Skin epidermis (tissue), 12 donors: ENCODE measurements at regions not wholly inside any gene's neighbourhood (a gene's known extent, or its start where the extent isn't known, plus 50 kb on each side); places are given as distances from the start of the nearest gene placed in this dataset.
"Not testable (repeated sequence)": the region's sequence is repeated elsewhere in the genome, so short reads cannot be mapped to it uniquely, and the experiment has no call there.

Source experiments
- H3K27ac ChIP-seq, 21 experiments: fragments of 200-600 bp; sonication (generic) in 11 of 21; one replicate each; pipeline ENCODE4 v1.5.0; 2020; ENCODE audit warnings: mild to moderate bottlenecking in 3 of 21, inconsistent platforms in 2 of 21, moderate library complexity in 2 of 21
- H3K4me3 ChIP-seq, 7 experiments: fragments of 200-600 bp; sonication (generic) in 2 of 7; one replicate each; pipeline ENCODE4 v1.5.0; 2020; ENCODE audit warnings: inconsistent platforms in 2 of 7, mild to moderate bottlenecking in 2 of 7, moderate library complexity in 1 of 7

GRCh38 chr18:46179306-46179705 is 75.1 kb downstream of the HAUS1 start:
- Histone ChIP-seq H3K27ac (no peak overlapping the region), H3K4me3 (no peak overlapping the region)

DNA sequence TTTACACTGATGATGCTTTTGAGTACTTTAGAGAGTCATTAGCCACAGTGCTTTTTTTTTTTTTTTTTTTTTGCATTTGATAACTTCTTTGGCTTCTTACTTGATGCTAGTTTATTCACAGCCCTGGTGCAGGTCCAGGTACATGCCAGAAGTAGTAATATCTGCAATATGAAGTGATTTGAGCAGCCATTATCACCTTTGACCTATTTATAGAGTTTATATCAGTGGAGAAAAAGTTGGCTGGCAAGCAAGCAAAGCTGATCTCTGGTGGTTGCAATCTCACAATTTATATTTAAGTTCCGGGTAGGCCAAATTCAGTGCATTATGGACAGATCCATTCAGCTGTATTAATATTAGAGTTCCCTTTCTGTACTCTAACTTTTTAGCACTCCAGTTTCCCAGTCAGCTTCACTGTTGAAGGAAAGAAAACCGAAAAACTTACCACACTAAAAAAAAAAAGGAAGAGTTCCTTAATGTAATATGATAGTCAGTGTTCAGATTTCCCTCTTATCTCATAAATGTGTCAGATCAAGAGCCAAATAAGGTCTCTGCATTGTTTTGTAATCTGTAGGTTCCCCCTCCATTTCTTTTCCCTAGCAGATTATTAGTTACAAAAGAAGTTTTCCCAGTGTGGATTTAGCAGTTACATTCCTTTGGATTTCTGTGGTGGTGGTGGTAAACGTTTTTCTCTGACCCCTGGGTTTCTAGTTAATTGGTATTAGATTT is 78.6 kb downstream of the HAUS1 start:
- Histone ChIP-seq H3K4me3 (no peak overlapping the region), H3K27ac (no peak overlapping the region)

GRCh38 chr18:46184296-46184695 is 80.1 kb downstream of the HAUS1 start:
- H3K27ac ChIP-seq, H3K4me3 ChIP-seq: not testable (repeated sequence)

GRCh38 chr18:46184727-46185126 is 80.5 kb downstream of the HAUS1 start:
- no peak overlapping the region for H3K4me3 ChIP-seq
- no peak overlapping the region for H3K27ac ChIP-seq

DNA sequence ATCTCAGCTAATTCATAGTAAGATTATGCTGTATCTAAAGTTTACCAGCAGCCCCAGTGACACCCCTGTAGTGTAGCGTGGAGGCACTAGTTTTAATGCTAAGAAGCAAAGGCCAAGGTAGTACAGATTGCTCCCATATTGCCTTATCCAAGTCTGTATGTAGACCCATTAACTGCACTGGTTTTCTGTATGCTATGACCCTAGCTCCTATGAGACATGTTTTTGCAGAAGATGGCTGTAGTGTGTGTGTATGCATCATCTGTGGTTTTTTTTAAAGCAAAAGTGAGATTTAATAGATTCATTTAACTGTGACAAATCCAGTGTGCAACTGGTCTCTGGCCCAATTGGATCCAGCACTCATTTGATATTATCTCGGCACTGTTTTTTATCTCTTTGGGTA is 86.5 kb downstream of the HAUS1 start:
- H3K27ac ChIP-seq = no peak overlapping the region
- no peak overlapping the region for H3K4me3 ChIP-seq

- Histone ChIP-seq H3K27ac (no peak overlapping the region), H3K4me3 (no peak overlapping the region)
Observed at GRCh38 chr18:46196627-46197243, 92.5 kb downstream of the HAUS1 start.

DNA sequence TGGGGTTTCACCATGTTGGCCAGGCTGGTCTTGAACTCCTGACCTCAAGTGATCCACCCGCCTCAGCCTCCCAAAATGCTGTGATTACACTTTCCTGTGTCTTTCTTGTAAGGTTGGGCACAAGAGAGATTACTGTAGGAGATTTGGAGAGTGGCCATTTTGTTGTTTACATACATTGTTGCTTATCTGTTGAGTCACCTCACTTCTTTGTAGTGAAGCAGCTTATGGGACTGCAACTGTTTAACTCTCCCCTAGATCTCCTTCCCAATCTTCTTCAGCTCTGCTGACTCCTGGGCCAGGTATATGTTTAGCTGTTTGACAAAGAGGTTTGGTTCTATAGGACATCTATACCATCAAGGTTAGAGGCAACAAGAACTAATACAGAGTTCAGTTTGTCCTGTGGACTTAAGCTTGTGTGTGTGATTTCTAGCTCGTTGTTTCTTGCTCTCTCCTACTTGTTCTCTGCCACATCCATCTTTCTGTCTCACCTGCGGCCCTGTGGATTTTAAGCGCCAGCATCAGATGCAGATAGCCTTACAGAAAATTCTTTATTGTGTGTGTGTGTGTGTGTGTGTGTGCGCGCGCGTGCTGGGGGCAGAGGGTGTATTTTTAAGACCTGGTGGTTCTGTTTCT is 95.4 kb downstream of the HAUS1 start:
- Histone ChIP-seq H3K4me3 (no peak overlapping the region), H3K27ac (peak overlapping the region in 1 of 21 experiments; percentile 21)

GRCh38 chr18:46200178-46201055 is 96.2 kb downstream of the HAUS1 start:
- H3K27ac ChIP-seq = peak overlapping the region in 1 of 21 experiments; percentile 21
- H3K4me3 ChIP-seq = not testable (repeated sequence)

GRCh38 chr18:46204143-46204542 is 100.0 kb downstream of the HAUS1 start:
- H3K4me3 ChIP-seq = no peak overlapping the region
- no peak overlapping the region for H3K27ac ChIP-seq

DNA sequence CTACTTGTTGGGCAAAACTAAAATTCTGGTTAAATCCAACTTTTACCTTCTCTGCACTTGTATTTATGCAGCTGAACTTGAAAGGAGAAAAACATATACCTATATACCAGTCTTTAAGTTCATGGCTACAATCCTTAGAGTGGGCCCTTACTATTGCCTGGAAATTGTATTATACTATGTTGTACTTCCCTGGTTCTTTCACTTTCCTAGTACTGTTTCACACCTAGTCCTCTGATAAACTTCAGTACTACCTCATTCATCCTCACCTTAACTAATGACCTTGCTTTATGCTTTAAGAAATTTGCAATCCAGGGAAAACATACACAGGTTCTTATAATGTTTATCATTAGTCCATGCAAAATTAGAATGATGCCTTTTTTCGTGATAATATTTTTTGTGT is 103.8 kb downstream of the HAUS1 start:
- Histone ChIP-seq H3K4me3 (no peak overlapping the region), H3K27ac (no peak overlapping the region)

- Histone ChIP-seq H3K4me3 (no peak overlapping the region), H3K27ac (no peak overlapping the region)
Observed at GRCh38 chr18:46209161-46209560, 105.0 kb downstream of the HAUS1 start.

GRCh38 chr18:46211816-46212215 is 107.6 kb downstream of the HAUS1 start:
- H3K27ac ChIP-seq = peak overlapping the region in 1 of 21 experiments; percentile 2
- H3K4me3 ChIP-seq = no peak overlapping the region

- Histone ChIP-seq H3K27ac (peak overlapping the region in 1 of 21 experiments; percentile 2), H3K4me3 (no peak overlapping the region)
Observed at GRCh38 chr18:46212398-46212797, 108.2 kb downstream of the HAUS1 start.

- Histone ChIP-seq H3K4me3 (no peak overlapping the region), H3K27ac (no peak overlapping the region)
Observed at GRCh38 chr18:46213295-46213694, 109.1 kb downstream of the HAUS1 start.

- H3K4me3 ChIP-seq = no peak overlapping the region
- H3K27ac ChIP-seq = no peak overlapping the region
Observed at GRCh38 chr18:46214435-46214834, 110.2 kb downstream of the HAUS1 start.

DNA sequence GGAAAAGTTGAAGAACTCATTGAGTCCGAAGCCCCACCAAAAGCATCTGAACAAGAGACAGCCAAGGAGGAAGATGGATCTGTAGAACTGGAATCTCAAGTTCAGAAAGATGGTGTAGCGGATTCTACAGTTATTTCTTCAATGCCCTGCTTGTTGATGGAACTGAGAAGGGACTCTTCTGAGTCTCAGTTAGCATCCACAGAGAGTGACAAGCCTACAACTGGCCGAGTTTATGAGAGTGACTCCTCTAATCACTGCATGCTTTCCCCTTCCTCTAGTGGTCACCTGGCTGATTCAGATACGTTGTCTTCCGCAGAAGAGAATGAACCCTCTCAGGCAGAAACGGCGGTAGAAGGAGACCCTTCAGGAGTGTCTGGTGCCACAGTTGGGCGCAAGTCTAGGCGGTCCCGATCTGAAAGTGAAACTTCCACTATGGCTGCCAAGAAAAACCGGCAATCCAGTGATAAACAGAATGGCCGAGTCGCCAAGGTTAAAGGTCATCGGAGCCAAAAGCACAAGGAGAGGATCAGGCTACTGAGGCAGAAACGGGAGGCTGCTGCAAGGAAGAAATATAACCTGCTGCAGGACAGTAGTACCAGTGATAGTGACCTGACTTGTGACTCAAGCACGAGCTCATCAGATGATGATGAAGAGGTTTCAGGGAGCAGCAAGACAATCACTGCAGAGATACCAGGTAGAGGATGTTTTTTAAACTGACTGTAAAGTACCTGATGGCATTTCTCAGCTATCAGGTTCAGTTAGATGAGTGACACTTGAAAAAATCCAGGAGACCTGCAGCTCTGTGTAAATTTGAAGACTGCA is 111.9 kb downstream of the HAUS1 start:
- Histone ChIP-seq H3K4me3 (no peak overlapping the region), H3K27ac (no peak overlapping the region)

DNA sequence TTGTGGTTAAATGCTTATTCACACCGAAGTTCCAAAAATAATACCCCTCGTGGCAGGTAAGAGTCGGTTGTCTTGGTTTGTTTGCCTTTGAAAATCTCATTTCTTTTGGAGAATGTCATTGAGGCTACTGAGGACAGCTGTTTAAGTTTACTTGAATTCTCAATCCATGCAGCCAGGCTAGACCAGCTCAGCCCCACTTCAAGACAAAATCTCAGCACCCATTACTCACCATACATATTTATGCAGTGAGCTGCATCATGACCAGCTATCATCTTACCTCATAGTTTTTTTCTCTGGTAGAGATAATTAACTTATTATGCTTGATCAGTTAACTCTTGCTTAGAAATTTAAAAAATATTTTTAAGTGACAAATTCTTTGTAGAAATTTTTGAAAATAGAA is 115.9 kb downstream of the HAUS1 start:
- Histone ChIP-seq H3K27ac (no peak overlapping the region), H3K4me3 (no peak overlapping the region)

- Histone ChIP-seq H3K4me3 (no peak overlapping the region), H3K27ac (no peak overlapping the region)
Observed at GRCh38 chr18:46222093-46222492, 117.9 kb downstream of the HAUS1 start.

DNA sequence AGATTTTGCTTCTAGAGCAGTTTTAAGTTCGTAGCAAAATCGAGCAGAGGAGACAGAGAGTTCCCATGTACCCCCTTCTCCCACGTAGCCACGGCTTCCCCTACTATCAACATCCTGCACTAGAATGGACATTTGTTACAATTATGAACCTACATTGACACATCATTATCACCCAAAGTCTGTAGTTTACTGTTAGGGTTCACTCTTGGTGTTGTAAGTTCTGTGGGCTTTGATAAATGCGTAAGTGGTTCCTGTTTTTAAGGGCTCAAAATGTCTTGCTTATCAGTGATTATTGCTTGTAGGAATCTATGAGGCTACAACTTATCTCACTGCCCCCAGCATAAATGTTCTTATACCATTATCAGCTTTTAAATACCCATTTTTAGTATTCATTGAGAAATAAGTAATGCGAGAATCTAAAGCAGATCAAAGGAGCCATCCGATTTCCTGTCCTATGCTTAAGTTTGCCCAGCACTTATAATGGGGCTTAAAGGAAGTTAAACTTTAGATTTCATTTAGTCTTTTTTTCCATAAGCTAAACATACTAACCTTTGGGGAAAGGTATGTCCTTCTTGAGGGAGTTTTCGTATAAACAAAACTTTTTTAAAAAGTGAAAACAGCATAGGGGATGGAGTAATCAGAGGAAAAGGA is 118.7 kb downstream of the HAUS1 start:
- Histone ChIP-seq H3K4me3 (no peak overlapping the region), H3K27ac (no peak overlapping the region)
